Left lung (tissue), 4 donors: ENCODE measurements at regions not wholly inside any gene's neighbourhood (a gene's known extent, or its start where the extent isn't known, plus 50 kb on each side); places are given as distances from the start of the nearest gene placed in this dataset.

Source experiments
- ATAC-seq: fragments of 200-7000 bp; cut with Tn5 transposase; one replicate; pipeline ENCODE4 v1.9.1; 2020; ENCODE audit warnings: moderate library complexity
- DNase-seq, 4 donors: peaks; one replicate each; pipeline ENCODE4 v3.0.0-alpha.2; 2013 to 2020
- H3K27ac ChIP-seq, 2 donors: fragments of 200-600 bp; sonication (generic) in 1 of 2; one replicate each; pipeline versions ENCODE4 v1.5.0 to v1.8.0; 2020 to 2021
- H3K27me3 ChIP-seq, 2 donors: fragments of 200-600 bp; sonication (generic) in 1 of 2; one replicate each; pipeline versions ENCODE4 v1.5.0 to v1.8.0; 2020 to 2021
- H3K36me3 ChIP-seq, 2 donors: fragments of 200-600 bp; sonication (generic) in 1 of 2; one replicate each; pipeline versions ENCODE4 v1.5.0 to v1.8.0; 2020 to 2021
- H3K4me1 ChIP-seq, 2 donors: fragments of 200-600 bp; one replicate each; pipeline ENCODE4 v1.8.0; 2021
- H3K4me3 ChIP-seq, 2 donors: fragments of 200-600 bp; sonication (generic) in 1 of 2; one replicate each; pipeline versions ENCODE4 v1.5.0 to v1.8.0; 2020 to 2021; ENCODE audit warnings: mild to moderate bottlenecking in 1 of 2
- H3K9me3 ChIP-seq, 2 donors: fragments of 200-600 bp; sonication (generic) in 1 of 2; one replicate each; pipeline versions ENCODE4 v1.5.0 to v1.8.0; 2020 to 2021
- intact Hi-C, 2 donors: fragments of 100-400 bp; cut with DNase I; formaldehyde crosslinking; loops; one replicate each; pipeline versions ENCODE4 v1.11.2 to v1.14.2; 2022
- TF ChIP-seq, protein P1 (sequence below), 2 donors: fragments of 200-600 bp; sonication (generic) in 1 of 2; IDR thresholded peaks; one replicate each; pipeline versions ENCODE4 v1.5.0 to v1.8.0; 2021; ENCODE audit warnings: antibody characterized with exemption in 2 of 2
- donor health status: DM: no; HTN: yes; CAD: no.
- donor health status: DM: no; HTN: no; CAD: no.

DNA sequence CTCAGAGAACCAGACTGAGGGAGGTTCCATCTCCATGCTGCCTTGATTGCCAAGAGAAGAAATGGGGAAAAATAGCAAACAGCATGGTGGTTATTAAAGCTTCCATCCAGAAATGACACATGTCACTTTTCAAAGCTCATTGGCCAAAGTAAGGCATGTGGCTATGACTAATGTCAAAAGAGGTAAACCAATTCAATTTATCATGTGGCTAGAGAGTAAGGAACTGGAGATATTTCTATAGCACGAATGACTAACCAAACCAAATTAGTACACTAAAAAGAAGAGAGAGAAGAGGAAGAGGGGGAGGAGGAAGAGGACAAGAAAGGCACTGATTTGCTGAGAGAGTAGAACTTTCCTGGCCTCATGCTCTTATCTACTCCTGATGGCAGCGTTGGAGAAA is 115.2 kb upstream of the SLC6A11 start:
- intact Hi-C loops: no loop called here
- DNase-seq: no peak
- H3K4me1 ChIP-seq: no peaks in the 10 kb centered on the region
- H3K4me3 ChIP-seq: no peak overlapping the region
- TF ChIP-seq, protein P1, sequence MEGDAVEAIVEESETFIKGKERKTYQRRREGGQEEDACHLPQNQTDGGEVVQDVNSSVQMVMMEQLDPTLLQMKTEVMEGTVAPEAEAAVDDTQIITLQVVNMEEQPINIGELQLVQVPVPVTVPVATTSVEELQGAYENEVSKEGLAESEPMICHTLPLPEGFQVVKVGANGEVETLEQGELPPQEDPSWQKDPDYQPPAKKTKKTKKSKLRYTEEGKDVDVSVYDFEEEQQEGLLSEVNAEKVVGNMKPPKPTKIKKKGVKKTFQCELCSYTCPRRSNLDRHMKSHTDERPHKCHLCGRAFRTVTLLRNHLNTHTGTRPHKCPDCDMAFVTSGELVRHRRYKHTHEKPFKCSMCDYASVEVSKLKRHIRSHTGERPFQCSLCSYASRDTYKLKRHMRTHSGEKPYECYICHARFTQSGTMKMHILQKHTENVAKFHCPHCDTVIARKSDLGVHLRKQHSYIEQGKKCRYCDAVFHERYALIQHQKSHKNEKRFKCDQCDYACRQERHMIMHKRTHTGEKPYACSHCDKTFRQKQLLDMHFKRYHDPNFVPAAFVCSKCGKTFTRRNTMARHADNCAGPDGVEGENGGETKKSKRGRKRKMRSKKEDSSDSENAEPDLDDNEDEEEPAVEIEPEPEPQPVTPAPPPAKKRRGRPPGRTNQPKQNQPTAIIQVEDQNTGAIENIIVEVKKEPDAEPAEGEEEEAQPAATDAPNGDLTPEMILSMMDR (IDR thresholded peaks at IDR 0.05): no peak
- H3K9me3 ChIP-seq: no peaks in the 10 kb centered on the region
- H3K27me3 ChIP-seq: peaks cover 7 to 73% of the 10 kb centered on the region in 2 donors
- H3K27ac ChIP-seq: no peak overlapping the region
- H3K36me3 ChIP-seq: no peaks in the 10 kb centered on the region
- ATAC-seq: no peak

DNA sequence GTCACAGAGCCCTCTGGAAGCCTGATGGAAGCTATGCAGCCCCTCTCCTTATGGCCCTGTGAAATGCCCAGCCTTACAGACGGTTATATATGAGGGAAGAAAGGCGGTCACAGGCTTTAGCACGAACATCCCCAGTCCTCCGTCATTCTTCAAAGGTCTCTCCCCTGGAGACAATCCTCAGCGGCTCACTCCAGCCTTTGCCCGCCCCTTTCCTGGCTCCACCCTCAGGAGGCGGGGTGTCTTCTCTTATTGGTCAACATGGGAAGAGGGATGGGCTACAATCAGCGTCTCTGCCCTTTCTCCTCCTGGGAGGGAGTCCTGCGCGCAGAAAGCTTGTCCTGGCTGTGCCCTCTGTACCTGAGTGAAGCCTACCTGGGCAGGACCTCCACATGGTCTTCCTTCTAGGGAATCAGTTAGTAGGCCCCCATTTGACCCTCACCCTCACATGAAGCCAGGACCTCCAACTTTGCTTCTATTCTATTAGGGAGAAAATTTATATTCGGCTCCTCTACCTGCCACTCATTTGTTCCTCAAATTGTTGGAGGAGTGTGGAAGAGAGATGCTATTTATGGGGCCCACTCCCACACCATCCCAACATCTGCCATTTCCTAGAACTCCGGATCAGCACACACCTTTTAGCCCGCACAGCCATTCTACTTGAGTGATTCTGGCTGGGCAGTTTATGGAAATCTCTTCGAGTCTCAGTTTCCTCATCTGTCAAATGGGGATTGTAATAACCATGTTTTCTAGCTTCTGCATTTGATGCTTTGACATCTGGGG is 112.9 kb upstream of the SLC6A11 start:
- H3K36me3 ChIP-seq: no peaks in the 10 kb centered on the region
- no peak for ATAC-seq
- DNase-seq: no peak
- no peak overlapping the region for H3K4me3 ChIP-seq
- intact Hi-C loops: no loop called here
- H3K27me3 ChIP-seq: peaks cover 27 to 85% of the 10 kb centered on the region in 2 donors
- no peak overlapping the region for H3K27ac ChIP-seq
- H3K4me1 ChIP-seq: no peaks in the 10 kb centered on the region
- no peaks in the 10 kb centered on the region for H3K9me3 ChIP-seq
- TF ChIP-seq, protein P1 (IDR thresholded peaks at IDR 0.05): no peak

DNA sequence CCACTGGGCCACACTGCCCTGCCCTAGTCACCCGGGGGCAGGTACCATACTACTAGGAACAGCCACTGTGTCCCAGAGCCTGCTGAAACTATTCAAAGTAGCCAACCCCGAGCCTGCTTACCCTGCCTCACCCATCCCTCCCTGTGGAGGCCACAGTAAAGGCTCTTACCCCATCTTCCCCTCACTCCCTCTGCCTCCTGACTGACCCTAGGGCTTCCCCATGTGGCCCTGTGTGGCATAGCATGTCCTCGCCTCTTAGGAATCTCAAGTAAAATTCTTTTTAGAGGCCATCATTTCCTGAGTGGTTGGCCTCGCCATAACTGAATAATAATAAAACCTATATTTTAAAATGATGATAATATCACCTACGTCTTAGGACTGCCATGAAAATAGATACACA is 112.2 kb upstream of the SLC6A11 start:
- H3K27me3 ChIP-seq: peaks cover 34 to 93% of the 10 kb centered on the region in 2 donors

DNA sequence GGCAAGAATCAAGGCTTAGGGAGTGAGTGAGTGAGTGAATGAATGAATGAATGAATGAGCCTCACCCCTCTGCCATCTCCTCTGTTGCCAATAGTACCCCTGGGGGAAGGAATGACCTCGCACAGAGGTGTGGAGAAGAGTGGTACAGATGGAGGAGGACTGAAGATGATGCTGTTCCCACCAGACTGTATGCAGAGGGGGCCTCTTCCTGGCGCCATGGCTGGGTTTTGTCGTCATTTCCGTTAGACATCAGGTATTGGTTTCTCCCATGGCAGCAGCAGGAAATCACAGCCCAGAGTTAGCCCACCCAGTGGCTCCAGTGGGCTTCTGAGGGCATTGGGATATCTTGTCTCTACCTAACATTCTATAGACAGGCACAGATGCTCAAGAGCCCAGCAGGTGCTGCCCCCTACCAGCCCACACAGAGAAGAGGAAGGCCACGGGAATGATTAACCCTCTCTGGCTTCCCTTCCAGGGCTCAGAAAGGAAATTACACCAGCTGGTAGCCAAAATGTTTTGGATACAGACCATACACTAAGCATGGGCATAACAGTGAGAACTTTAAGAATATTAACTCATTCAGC is 109.8 kb upstream of the SLC6A11 start:
- Histone ChIP-seq H3K9me3 (no peaks in the 10 kb centered on the region), H3K27me3 (peaks cover 38 to 99% of the 10 kb centered on the region in 2 donors), H3K36me3 (no peaks in the 10 kb centered on the region), H3K27ac (no peak overlapping the region), H3K4me3 (no peak overlapping the region), H3K4me1 (no peaks in the 10 kb centered on the region)
- no peak for ATAC-seq
- TF ChIP-seq, protein P1 (IDR thresholded peaks at IDR 0.05): no peak
- intact Hi-C loops: no loop called here
- no peak for DNase-seq

More for the DNA sequence above, 112.2 kb upstream of the SLC6A11 start:
- H3K36me3 ChIP-seq: no peaks in the 10 kb centered on the region
- DNase-seq (no peak), ATAC-seq (no peak)
- no peaks in the 10 kb centered on the region for H3K4me1 ChIP-seq
- no peaks in the 10 kb centered on the region for H3K9me3 ChIP-seq
- no peak overlapping the region for H3K4me3 ChIP-seq
- H3K27ac ChIP-seq: no peak overlapping the region
- intact Hi-C loops: no loop called here
- TF ChIP-seq, protein P1 (IDR thresholded peaks at IDR 0.05): no peak

DNA sequence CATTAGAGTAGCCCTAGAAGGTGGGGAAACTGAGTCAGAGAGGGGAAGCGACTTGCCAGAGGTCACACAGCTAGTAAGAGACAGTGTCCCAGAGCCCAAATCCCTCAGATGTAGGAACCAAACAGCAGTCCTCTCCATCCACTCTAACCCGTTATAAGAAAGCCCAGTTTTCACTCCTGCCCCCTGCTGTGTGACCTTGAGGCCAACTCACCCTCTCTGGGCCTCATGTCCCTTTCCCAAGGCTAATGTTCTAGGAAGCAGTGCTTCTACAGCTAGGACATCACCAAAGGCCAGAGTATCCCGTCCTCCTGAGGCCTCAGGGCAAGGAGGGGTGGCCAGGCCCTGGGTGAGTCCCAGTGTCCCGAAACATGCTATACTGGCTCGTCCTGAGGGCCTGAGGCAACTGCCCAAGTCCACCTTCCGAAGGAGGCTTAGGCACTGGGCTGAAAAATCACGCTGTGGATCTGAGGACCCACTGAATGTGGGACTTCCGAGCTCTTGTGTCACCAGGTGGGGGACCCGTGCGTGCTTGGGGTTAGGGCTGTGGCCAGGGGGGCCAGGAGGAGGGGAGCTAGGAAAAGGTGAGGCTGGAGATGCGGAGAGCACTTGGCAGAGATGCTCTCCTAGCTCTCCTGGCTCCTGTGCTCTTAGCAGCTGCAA is 109.2 kb upstream of the SLC6A11 start:
- Histone ChIP-seq H3K4me1 (no peaks in the 10 kb centered on the region), H3K9me3 (no peaks in the 10 kb centered on the region), H3K27ac (no peak overlapping the region), H3K27me3 (peaks cover 38 to 99% of the 10 kb centered on the region in 2 donors), H3K36me3 (no peaks in the 10 kb centered on the region), H3K4me3 (no peak overlapping the region)
- ATAC-seq (no peak), DNase-seq (no peak)
- intact Hi-C loops: no loop called here
- TF ChIP-seq, protein P1 (IDR thresholded peaks at IDR 0.05): no peak
